EH (cell line): ENCODE measurements at regions not wholly inside any gene's neighbourhood (a gene's known extent, or its start where the extent isn't known, plus 50 kb on each side); places are given as distances from the start of the nearest gene placed in this dataset.
A peak's percentile ranks its signal among the peaks of the same experiment; 100 is the strongest.

ENCODE experiments used
- DNase-seq: peaks from one replicate; pipeline ENCODE4 v3.0.0-alpha.2; 2015; ENCODE audit warnings: low read depth

GRCh38 chr5:155921621-155922020 lies 405.3 kb upstream of the SGCD start:
- DNase-seq: no peak

DNA sequence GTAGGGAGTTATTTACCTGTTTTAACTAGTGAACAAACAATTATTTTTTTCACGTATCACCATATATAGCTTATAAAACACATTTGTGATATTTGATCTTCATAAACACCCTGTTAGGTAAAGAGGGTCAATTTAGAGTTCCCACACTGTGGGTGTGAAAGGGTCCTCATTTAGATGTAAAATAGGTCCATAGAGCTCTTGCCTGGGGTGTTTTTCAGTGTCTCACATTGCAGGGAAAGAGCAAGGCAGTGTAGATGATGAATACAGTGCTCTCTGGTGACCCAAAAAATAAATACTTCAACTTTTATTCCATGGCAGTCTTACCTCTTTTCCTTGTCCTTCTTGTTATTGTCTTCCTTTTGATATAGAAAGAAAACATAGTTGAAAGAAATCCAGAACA lies 403.2 kb upstream of the SGCD start:
- no peak for DNase-seq

- DNase-seq: peak; percentile 71
Measured at GRCh38 chr5:155926031-155926430, 400.9 kb upstream of the SGCD start.

- DNase-seq: peak; percentile 13
Measured at GRCh38 chr5:155926766-155927165, 400.2 kb upstream of the SGCD start.

- DNase-seq: no peak
Measured at GRCh38 chr5:155929112-155929511, 397.9 kb upstream of the SGCD start.

GRCh38 chr5:155934964-155935363 lies 392.0 kb upstream of the SGCD start:
- DNase-seq: no peak

GRCh38 chr5:155935723-155936122 lies 391.2 kb upstream of the SGCD start:
- DNase-seq: no peak

DNA sequence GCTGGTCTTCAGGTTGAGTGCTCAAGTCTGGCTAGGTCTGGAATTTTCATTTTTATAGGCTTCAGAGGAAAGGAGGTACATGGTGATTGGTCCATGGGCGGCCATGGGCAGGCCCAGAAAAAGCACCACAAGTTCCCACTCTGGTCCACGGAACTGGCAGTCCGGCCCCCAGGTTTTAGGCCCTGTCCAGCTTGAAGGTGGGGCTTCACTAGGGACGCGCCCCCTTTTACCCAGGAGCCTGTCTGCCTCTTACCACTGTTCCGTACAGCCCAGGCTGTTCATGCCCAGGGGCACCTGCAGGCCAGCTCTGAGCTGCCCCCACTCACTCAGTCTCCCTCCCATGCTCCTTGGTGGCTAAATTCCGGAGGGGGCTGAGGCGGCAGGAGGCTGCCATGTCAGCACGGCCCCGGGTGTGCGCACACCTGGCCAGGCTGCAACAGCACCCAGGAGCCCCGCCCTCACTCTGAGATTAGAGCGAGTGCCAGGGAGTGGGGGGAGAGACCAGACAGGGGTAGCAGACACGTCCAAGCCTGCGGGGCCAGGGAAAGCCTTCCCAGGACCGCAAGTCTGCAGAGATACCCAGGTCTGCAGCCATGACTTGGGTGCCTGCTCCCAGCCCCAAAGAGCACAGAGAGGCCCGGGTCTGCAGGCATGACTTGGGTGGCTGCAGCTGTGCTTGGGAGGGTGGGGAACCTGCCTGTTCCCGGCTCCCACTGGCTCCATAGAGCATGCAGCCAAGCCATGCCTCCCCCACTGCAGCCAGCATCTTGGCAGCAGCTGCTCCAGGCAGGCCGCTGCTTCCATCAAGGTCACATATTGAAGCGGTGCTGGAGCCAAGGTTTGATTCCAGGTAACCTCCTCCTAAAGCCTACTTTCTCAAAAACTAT lies 390.2 kb upstream of the SGCD start:
- no peak for DNase-seq

GRCh38 chr5:155938051-155938450 lies 388.9 kb upstream of the SGCD start:
- DNase-seq: no peak

DNA sequence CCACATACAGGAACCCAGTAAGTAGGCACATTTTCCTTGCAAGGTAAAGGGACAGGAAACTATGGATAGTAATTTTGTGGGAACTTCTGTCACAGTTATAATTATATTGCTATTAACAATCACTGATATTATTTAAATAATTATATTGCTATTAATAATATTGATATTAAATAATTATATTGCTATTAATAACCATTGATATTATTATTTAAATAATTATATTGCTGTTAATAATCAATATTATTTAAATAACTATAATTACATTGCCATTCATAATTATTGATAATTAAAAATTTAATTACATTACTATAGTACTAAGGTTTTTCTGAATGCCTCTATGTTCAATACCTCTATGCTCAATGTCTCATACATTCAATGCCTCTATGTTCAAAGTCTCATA lies 385.6 kb upstream of the SGCD start:
- no peak for DNase-seq

- DNase-seq: peak; percentile 41
Measured at GRCh38 chr5:155943516-155944407, 383.2 kb upstream of the SGCD start.

DNA sequence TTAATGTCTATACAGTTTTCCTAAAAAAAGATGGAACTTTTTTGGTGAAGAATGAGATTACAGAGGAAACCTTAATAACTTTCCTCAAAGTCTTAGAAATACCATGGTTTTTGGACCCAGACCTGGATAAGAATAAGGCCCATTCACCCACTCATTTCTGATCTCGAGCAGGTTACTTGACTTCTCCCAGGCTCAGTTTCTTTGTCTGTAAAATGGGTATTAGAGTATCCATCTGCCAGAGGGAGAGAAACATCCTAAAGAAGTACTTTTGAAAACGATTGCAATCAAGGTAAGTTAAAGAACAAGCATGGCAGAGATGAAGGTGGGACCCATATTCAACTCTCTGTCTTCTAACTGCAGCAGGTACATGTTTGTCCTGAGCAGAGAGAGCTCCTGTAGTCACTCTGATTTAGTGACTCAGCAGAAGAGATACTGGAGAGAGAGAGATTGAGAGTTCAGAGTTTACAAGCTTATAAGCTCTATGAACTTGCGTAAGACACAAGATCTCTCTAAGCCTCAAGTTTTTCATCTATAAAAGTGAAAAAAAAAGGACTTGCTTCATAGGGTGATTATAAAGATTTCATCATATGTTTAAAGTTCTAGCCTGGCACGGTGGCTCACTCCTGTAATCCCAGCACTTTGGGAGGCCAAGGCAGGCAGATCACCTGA lies 379.4 kb upstream of the SGCD start:
- peak; percentile 10 for DNase-seq

GRCh38 chr5:155948576-155948975 lies 378.4 kb upstream of the SGCD start:
- no peak for DNase-seq

DNA sequence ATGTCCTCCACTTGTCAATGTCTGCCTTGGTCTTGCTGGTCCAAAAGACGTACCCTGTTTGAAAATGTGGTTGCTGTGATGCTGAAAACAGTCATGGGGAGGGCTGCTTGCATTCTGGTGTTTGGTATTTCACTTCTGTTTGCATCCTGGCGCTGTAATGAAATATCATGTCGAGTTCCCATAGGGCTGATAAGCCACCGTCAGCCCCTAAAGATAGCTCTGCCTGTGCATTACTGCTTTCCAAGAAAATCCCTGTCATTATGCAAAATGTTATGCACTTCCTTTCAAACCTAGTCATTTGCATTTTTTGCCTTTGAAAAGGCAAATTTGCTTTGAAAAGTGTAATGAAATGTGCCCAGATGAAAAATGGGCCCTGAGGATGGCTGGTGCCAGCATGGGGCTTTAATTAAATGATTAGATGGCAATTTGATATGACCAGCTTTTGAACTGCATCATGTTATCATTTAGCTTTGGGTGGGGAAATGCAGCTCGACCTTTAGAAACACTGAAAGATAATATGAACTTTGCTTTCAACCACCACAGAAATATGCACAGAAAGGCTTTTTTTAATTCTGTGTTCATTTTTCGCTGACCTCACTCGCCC lies 374.4 kb upstream of the SGCD start:
- no peak for DNase-seq

GRCh38 chr5:155953335-155953734 lies 373.6 kb upstream of the SGCD start:
- DNase-seq: no peak

DNA sequence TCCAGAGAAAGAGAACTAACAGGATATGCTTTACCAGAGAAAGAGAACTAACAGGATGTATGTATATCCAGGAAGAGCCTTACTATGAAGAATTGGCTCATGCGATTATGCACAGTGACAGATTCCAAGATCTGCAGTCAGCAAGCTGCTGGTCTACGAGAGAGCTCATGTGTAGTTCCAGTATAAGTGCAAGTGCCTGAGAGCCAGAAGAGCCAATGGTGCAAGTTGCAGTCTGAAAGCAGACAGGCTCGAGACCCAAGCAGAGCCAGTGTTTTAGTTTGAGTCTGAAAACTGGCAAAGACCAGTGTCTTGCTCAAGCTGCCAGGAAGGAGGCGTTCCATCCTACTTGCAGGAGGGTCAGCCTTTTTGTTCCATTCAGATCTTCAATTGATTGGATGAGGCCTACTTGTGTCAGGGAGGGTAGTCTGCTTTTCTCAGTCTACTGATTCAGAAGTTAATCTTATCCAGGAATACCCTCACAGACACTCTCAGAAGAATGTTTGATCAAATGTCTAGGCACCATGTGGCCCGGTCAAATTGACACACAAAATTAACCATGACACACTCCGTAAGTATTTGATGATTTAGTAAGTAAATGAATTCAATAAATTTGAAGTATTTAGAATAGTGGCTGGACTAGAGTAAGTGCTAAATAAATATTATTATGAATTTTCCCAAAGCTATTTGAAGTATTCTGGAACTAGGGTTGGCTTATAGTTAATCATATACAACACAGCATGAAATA lies 372.1 kb upstream of the SGCD start:
- peak; percentile 30 for DNase-seq

DNA sequence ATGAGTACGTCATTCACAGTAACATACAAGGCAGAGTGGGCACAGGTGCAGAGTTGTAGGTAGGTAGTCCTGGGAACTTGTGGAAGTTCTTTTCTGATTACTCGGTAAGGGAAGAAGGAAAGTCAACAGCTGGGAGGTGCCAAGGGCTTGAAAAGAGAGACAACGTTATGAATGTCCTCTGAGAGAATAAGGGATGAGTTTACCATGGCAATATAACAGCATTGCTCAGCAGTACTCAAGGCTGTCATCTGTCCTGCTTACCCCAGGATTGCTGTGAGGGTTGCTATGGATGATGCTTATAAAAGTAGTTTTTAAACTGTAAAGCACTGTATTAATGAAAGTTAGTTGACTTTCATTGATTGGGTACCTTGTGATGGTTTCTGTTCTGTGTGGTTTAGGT lies 369.1 kb upstream of the SGCD start:
- DNase-seq: no peak

DNA sequence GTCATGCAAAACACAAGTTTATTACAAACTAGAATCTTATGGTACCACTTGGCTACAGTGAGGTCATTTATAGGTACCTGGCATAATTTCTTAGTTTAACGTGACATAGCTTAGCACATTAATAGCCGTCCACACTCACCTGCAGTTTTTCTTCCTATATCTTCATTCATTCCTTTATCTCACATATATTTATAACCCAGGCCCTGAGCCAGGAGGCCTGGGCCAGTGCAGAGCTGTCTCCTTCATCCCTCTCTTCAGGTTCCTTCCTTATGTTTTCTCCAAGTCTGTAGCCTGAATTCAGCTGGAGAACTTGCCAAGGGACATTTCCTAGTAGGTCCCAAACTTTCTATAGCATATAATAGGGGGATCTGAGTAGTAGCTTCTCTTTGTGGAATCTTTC lies 367.9 kb upstream of the SGCD start:
- DNase-seq: no peak

- no peak for DNase-seq
Measured at GRCh38 chr5:155960177-155960576, 366.8 kb upstream of the SGCD start.

DNA sequence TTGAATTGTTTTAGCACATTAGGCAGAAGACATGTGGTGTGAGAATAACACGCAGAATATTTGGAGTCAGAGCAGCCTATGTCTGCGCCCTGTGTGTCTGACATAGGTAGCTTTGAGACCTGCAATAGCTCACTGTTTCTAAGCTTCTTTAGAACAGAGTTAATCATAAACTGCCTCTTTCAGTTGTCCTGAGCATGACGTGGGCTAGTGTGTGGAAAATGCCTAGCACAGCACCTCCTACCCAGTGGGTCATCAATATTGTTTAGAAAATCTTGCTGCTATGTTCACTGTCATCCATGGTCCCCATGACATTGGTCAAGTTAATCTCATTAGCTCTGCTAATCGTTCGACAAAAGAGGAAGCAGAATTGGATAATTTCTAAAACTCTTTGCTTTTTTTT lies 357.4 kb upstream of the SGCD start:
- DNase-seq: no peak

GRCh38 chr5:155974369-155974768 lies 352.6 kb upstream of the SGCD start:
- DNase-seq: no peak
